SH-SY5Y (cell line): ENCODE measurements at regions not wholly inside any gene's neighbourhood (a gene's known extent, or its start where the extent isn't known, plus 50 kb on each side); places are given as distances from the start of the nearest gene placed in this dataset.

ENCODE experiments used
- GATA2 ChIP-seq: IDR thresholded peaks from 2 replicates; pipeline ENCODE4 v1.6.1; 2011; ENCODE audit warnings: mild to moderate bottlenecking, low read depth, low read length
- GATA3 ChIP-seq: IDR thresholded peaks from 2 replicates; pipeline ENCODE4 v1.6.1; 2011; ENCODE audit warnings: low read depth, mild to moderate bottlenecking, low read length, moderate library complexity

GRCh38 chr15:91793771-91794170 lies 59.7 kb upstream of the SLCO3A1 start:
- no peak for TF ChIP-seq GATA3
- no peak for TF ChIP-seq GATA2
